Endothelial cell of umbilical vein (primary cell): ENCODE measurements at regions not wholly inside any gene's neighbourhood (a gene's known extent, or its start where the extent isn't known, plus 50 kb on each side); places are given as distances from the start of the nearest gene placed in this dataset.

Source experiments
- EZH2 ChIP-seq: IDR thresholded peaks from 2 replicates; pipeline ENCODE4 v1.6.1; 2012; ENCODE audit warnings: borderline replicate concordance, low read depth, mild to moderate bottlenecking, moderate library complexity, low read length, inconsistent platforms; ENCODE audit not compliant: severe bottlenecking
- FOS ChIP-seq: IDR thresholded peaks from 2 replicates; pipeline ENCODE4 v1.6.1; 2011; ENCODE audit warnings: mild to moderate bottlenecking, low read length, moderate library complexity, borderline replicate concordance; ENCODE audit not compliant: insufficient read depth
- MYC ChIP-seq: IDR thresholded peaks from one replicate; pipeline ENCODE4 v1.6.1; 2011; ENCODE audit warnings: mild to moderate bottlenecking, low read depth, low read length
- POLR2A ChIP-seq: IDR thresholded peaks from 2 replicates; pipeline ENCODE4 v1.6.1; 2012; ENCODE audit warnings: low read depth, mild to moderate bottlenecking, control low read depth, low read length
- POLR2AphosphoS5 ChIP-seq: IDR thresholded peaks from 2 replicates; pipeline ENCODE4 v1.6.1; 2012; ENCODE audit warnings: low read depth, mild to moderate bottlenecking, control low read depth, low read length, moderate library complexity; ENCODE audit not compliant: insufficient read depth
- TF ChIP-seq, protein P1 (sequence below), 2 donors: IDR thresholded peaks; 1 replicate in 1 of 2; 2 replicates in 1 of 2; pipeline ENCODE4 v1.5.1; 2011; ENCODE audit warnings: low read length in 2 of 2, mild to moderate bottlenecking in 2 of 2, moderate library complexity in 2 of 2, control low read depth in 1 of 2, inconsistent platforms in 1 of 2, low read depth in 1 of 2; ENCODE audit not compliant: insufficient read depth in 1 of 2; ENCODE audit errors: extremely low read depth in 1 of 2

DNA sequence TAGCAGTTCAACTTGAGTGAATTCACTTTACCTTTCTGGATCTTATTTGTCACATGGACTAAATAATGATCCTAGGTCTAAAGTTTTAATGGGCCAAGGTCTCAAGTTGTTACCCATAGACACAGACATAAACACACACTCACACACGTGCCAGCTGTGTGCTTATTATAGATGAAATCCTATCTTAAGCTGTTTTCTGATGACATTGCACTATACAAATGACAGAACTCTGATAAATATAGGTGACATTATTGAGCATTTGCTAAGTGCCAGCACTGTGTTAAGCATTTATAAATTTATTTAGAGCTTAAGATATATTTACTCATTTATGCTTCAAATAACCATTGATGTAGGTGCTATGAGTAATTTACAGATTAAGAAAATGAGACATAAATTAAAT lies 474.4 kb upstream of the NR5A2 start:
- TF ChIP-seq, protein P1, sequence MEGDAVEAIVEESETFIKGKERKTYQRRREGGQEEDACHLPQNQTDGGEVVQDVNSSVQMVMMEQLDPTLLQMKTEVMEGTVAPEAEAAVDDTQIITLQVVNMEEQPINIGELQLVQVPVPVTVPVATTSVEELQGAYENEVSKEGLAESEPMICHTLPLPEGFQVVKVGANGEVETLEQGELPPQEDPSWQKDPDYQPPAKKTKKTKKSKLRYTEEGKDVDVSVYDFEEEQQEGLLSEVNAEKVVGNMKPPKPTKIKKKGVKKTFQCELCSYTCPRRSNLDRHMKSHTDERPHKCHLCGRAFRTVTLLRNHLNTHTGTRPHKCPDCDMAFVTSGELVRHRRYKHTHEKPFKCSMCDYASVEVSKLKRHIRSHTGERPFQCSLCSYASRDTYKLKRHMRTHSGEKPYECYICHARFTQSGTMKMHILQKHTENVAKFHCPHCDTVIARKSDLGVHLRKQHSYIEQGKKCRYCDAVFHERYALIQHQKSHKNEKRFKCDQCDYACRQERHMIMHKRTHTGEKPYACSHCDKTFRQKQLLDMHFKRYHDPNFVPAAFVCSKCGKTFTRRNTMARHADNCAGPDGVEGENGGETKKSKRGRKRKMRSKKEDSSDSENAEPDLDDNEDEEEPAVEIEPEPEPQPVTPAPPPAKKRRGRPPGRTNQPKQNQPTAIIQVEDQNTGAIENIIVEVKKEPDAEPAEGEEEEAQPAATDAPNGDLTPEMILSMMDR (IDR thresholded peaks at IDR 0.05; ENCODE audit: extremely low read depth in 1 of 2, insufficient read depth in 1 of 2, low read depth in 1 of 2, low read length in 2 of 2), result no peak
- TF ChIP-seq POLR2A (no peak), POLR2AphosphoS5 (no peak), MYC (no peak), FOS (no peak), EZH2 (no peak)
